Activated CD4-positive, alpha-beta T cell treated with anti-CD3 and anti-CD28 coated beads, Interleukin-2, amount 50 U/mL, for 1 hour (primary cell): ENCODE measurements at regions not wholly inside any gene's neighbourhood (a gene's known extent, or its start where the extent isn't known, plus 50 kb on each side); places are given as distances from the start of the nearest gene placed in this dataset.

Source experiments
- DNase-seq: peaks from one replicate; pipeline ENCODE4 v3.0.0-alpha.2; 2020

DNA sequence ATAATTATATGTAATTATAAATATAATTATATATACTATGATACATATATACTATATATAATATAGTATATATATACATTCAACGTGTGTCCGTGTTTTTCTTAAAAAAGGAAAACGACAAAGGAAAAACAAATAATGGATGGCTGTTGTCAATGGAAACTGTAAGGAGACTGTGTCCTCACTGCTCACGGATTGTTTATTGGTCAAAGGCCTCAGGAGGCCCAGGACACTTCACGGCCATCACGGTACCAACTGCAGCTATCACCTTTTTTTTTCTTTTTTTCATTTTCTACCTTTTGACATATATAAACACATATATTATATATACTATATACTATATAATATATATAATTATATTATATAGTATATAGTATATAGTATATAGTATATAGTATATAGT lies 113.4 kb downstream of the SPTSSA start:
- DNase-seq: no peak

DNA sequence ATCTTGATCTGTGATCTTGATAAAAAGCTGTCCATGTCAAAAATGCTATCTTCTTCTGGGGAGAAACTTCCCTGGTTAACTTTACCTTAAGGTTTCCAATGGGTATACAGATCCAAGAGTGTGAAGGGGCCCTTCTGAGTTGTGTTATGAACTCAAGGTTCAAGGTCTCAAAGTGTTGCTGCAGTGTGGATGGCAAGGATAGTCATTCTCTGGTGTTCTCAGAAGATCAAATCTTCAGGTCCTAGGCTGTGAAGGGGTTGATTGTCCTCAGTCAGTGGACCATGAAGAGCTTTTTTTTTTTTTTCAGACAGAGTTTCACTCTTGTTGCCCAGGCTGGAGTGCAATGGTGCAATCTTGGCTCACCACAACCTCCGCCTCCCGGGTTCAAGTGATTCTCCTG lies 114.4 kb downstream of the SPTSSA start:
- DNase-seq: no peak

DNA sequence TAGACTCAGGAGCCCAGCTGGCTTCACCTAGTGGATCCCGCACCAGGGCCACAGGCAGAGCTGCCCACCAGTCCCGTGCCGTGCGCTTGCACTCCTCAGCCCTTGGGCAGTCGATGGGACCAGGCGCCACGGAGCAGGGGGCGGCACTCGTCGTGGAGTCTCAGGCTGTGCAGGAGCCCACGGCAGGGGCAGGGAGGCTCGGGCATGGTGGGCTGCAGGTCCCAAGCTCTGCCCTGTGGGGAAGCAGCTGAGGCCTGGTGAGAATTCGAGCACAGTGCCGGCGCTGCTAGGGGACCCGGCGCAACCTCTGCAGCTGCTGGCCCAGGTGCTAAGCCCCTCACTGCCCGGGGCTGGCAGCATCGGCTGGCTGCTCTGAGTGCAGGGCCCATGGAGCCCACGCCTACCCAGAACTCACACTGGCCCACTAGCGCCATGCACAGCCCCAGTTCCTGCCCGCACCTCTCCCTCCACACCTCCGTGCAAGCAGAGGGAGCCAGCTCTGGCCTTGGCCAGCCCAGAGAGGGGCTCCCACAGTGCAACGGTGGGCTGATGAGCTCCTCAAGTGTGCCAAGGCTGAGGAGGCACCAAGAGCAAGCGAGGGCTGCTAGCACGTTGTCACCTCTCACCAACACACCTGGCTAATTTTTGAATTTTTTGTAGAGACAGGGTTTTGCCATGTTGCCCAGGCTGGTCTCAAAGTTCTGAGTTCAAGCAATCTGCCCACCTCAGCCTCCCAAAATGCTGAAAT lies 116.1 kb downstream of the SPTSSA start:
- DNase-seq: no peak

DNA sequence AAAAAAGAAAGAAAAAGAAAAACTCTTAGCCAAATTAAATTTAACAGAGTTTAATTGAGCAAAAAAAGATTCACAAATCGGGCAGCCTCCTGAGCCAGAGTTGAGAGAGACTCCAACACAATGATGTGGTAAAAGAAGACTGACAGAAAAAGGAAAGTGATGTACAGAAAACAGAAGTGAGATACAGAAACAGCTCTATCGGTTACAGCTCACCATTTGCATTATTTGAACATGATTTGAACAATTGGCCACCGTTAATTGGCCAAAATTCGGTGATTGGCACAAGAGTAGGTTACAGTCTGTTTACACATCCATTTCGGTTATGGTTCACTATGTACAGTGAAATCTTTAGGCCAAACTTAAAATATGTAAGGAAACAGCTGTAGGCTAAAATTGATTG lies 117.7 kb downstream of the SPTSSA start:
- DNase-seq: no peak

DNA sequence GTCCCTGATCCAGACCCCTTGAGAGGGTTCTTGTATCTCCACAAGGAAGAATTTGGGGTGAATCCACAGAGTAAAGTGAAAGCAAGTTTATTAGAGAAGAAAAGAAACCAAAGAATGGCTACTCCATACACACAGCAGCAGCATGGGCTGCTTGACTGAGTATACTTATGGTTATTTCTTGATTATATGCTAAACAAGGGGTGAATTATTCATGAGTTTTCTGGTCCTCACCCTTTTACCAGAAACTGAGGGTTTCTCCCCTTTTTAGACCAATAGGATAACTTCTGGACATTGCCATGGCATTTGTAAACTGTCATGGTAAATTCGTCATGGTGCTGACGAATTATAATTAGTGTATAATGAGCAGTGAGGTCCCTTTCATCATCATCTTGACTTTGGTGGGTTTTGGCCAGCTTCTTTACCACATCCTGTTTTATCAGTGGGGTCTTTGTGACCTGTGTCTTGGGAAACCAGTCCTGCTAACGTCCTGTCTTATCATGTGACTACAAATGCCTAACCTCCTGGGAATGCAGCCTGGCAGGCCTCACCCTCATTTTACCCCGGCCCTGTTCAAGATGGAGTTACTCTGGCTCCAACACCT lies 121.9 kb downstream of the SPTSSA start:
- no peak for DNase-seq

DNA sequence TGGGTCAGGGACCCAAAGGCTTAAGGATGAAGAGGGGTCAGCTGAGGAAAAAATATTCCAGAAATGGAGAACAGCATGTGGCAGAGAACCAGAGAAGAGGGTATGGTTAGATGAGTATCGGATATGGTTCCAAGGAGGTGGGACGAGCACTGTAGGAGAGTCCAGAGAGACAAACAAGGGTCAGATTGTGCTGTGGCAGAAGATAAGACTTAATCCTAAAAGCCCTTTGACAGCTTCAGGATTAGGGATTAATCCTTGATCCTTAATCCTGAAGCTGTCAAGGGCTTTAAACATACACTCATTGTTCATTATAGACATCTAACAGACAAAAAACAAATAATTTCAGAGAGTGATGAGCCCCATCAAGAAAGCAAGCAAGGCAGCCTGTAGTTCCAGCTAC lies 124.0 kb downstream of the SPTSSA start:
- no peak for DNase-seq

DNA sequence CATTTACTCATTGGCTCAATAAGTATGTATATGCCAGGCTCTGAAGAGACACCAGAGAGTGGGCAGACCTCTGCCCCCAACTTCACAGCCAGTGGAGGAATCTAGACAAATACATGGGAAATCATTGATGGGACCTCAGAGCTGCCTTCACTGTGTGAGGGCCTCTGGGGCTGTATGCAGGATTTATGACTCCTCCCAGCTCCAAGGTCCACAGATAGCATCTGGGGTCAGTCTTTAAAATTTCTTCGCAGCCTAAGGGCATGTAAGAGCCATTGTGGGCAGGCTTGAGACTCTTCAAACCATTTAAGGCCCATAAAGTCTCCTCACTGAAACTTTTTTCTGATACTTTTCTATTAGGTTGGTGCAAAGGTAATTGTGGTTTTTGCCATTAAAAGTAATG lies 125.5 kb downstream of the SPTSSA start:
- no peak for DNase-seq

DNA sequence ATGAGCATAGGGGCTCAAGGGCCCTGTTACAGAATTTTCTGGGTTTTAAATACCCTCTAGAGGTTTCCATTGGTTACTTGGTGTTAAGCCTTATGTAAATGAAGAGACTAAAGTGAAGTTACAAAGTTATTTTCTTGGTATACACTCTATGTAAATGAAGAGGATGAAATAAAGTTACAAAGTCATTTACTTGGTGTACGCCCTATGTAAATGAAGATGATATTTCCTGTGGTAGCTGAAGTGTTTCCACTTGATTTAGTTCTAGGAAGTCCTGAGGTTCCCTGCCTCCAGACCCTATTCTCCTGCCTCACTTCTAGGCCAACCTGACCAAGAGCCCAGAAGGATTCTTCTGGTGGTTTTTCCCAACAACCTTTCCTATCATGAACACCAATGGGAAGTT lies 126.1 kb downstream of the SPTSSA start:
- DNase-seq: no peak

DNA sequence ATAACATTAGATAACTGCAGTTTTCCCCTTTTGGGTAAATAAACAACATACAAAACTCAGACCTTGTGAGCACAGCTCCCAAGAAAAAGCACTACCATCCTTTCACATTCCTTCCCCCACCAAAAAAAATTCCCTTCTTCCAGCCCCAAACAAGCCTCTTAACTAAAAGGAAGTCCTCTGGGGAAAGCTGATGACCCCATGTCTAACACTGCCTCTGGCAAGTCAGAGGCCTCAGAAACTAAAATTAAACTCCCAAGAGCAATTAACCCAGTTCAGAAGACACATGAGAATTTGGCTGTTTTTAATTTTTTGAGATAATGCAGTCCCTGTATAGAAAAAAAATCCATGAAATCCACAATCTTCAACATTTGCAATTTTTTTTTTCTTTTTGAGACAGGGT lies 127.7 kb downstream of the SPTSSA start:
- DNase-seq: no peak

DNA sequence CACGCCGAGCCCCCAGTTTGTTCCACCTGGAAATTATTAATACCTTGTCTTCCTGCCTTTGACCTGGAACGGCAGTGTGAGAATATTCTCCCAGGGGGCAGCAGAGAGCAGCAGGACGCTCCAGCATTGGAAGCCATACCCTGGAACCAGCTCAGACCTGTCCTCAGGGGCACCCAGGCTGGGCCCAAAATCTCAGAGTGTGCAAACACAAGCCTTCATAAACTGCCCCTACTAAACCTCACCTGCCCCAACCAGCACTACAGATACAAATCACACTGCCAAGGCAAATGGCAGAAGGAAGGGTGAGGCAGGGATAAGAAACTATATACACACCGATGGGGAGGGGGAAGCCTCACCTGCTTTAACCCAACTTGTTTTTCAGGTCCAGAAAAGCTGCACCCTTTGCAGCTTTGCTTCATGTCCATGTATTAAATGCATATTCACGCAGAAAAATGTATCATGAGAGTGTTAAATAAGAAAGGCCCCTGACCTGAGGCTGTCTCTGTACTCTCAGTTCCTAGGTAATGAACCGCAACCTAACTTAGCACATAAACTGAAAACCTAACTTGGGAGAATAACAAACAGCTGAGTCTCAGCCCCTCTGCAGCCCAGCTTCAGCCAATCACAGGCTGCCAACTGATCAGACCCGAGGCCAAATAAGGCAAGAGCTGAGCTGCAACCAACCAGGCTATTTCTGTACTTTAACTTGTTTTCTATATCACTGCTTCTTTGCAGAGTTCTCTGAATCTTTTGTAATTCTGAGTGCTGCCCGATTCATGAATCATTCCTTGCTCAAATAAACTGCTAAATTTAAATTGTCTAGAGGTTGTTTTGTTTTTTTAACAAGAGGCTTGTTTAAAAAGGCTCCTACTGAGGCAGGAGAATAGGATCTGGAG lies 130.1 kb downstream of the SPTSSA start:
- peak; percentile 55 for DNase-seq

DNA sequence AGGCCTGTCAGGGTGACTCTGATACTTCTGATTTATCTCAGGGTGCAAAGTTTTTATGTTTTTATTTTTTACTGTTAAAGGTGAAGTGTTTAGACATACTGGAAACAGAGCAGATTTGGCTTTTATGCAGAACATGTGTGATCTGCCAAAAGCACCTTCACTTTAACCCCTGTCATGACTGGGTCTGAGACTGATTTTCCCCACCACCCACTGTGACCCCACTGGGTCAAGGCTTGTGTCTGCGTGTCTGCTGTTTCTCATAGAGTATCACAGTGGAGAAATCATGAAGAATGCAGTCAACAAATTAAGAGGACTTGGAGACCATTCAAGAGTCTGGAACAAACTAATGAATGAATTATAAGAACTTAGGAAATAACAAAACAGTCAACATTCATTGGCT lies 131.2 kb downstream of the SPTSSA start:
- no peak for DNase-seq

DNA sequence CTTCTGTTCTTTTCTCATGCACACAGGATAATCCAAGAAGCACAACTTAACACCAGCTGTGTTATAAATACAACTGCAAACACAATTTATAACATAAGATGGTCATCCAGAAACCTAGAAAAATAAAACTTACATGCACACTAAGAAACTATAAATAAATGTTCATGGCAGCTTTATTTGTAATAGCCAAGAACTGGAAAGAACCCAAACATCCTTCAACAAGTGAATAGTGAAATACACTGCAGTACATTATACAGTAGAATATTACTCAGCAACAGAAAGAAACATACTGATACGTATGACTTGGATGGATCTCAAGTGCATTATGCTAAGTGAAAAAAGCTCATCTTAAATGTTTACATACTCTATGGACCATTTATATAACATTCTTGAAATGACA lies 132.7 kb downstream of the SPTSSA start:
- DNase-seq: no peak

DNA sequence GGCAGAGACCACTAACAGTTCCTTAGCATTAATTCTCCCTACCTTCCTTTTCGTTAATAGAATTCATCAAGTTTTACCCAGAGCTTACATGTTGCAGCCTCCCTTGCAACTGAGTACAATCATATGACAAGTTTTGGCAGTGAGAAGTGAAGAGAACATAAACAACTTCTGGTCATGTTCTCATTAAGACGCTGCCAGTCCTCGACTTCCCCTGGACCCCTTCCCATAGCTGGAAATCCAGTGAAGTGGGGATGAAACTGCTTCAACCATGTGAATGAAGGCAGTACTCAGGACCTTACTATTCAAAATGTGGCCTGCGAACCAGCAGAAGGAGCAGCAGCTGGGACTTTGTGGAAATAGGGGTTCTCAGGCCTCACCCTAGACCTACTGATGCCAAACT lies 133.9 kb downstream of the SPTSSA start:
- no peak for DNase-seq

DNA sequence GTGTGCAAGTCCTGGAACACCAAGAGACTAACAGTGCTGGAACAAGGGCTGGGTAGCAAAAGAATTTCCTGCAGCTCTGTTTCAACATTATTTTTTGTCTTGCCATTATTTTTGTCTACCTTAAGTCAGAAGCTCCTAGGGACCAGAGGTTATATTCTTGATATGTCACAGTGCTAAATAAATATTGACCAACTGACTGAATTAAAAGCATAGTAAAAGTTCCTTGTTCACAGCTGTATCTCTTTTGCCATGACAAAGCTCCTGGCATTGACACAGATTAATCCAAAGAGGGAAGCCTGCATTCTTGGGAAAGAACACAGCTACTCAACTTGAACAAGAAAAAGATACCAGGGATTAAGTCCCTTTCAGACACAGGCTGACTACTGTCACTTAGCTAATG lies 136.5 kb downstream of the SPTSSA start:
- no peak for DNase-seq

DNA sequence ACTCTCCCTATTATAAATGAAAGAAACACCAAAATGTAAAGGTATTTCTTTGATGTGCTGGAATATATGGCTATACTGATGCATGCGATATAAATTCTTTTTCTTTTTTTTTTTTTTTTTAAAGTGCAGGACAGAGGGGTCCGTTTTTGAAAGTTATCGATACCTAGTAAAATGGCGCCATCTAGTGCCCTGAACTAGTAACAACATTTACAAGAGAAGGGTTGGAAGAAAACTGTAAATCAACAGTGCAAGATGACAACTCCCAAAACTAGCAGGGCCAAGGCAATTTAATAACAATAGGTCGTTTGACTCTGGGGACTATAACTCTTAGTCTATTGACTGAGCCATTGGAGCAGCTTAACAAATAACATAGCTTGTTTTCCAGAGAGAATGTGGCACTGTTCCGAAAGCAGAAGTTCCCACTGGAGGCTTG lies 137.7 kb downstream of the SPTSSA start:
- no peak for DNase-seq

DNA sequence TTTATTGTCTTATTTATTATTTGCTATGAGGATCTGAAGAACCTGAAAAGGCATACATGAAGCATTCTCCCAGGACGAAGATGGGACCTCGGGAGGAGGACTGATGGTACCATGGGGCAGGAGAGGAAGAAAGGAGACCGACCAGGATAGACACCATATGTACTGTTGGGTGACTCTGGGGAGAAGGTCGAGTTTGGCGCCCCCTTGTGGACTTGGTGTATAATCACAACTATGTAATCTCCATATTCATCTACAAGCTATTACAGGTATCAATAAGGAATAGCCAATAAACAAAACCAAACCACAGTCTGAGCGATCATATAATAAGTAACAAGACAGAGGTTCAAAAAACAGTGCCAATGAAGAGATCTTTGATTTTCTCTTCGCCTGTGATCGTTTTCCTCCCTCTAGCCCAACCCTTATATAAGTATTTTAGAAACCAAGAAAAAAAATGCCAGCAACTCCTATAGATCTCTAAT lies 139.1 kb downstream of the SPTSSA start:
- peak; percentile 70 for DNase-seq

DNA sequence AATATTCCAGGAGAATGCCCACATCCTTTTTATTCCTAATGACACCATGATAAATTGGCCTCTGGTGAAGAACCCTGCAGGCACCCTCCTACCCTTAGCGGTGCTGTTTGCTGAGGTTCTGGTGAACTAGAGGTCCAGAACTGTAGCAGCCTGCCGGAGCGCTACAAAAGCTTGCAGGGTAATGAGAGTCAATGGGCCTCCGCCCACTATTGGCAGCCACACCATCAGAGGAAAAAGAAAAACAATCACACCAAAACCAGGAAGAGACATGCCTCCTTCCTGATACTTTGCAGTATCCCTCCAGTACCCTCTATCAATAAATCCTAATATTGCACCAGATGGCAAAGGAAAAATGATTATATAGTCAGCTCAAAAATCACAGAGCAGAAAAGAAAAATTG lies 142.9 kb downstream of the SPTSSA start:
- DNase-seq: no peak

DNA sequence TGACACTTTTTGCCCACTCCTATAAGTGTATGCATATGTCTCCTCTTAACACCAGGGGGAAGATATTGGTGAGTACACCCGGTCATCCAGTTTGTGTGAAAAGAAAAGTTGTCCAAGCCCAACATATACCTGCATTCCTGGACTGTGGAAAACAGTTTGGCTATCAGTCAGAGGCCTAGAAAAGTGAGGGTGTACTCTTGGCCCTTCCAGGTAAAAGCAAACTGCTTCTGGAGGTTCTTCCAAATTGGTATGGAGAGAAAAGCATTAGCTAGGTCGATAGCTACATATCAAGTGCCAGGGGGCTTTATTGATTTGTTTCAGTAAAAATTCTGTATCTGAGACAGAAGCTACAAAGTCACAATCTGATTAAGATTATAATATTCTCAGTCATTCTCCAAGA lies 144.0 kb downstream of the SPTSSA start:
- no peak for DNase-seq

DNA sequence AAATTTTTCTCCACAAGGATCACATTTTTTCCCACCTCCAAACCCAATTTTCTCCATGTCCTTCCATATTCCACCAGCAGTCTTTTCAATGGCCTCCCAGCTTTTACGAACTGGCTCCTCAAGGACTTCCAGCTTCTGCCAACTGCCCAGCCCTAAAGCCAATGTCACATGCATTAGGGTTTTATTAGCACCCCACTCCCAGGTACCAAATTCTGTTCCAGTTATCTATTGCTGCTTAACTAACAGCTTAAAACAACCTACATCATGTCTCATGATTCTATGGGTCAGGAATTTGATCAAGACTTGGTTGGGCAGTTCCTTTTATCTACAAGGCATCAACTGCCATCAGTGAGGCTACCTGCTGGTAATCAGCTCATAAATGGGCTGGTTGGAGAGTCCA lies 151.3 kb downstream of the SPTSSA start:
- no peak for DNase-seq

DNA sequence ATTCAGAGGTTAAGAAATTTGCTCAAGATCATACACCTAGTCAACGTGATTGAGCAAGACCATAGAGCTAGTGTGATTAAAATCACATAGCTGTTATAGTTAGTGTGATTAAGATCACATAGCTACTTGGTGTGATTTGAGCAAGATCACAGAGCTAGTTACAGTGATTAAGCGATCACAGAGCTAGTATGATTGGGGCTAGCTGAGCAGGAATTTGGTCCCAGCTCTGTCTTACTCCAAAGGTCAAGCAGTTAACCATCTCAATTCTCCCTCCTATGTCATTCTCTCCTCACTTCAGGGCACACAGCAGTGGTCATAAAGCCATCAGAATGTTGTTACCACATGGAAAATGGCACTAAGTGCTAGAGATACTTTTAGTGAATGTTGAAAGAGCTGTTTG lies 158.2 kb downstream of the SPTSSA start:
- no peak for DNase-seq

DNA sequence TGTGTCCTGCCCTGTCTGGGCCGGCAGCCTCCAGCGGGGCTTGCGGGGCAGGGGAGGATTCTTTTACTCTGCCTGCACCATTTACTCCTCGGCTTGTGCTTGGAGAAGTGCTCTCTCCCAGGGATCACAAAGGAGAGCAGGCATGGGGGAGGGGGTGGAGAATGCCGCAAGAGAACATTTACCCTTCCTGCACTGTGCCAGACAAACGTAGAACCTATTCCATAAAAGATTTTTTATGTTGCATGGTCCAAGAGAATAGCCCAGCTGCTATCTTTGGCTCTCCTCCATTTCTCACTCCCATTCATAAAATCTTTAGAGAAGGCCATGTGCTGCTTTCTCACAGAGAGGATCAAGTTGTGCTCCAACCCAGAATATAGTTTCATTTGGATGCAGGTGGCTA lies 159.4 kb downstream of the SPTSSA start:
- DNase-seq: no peak

DNA sequence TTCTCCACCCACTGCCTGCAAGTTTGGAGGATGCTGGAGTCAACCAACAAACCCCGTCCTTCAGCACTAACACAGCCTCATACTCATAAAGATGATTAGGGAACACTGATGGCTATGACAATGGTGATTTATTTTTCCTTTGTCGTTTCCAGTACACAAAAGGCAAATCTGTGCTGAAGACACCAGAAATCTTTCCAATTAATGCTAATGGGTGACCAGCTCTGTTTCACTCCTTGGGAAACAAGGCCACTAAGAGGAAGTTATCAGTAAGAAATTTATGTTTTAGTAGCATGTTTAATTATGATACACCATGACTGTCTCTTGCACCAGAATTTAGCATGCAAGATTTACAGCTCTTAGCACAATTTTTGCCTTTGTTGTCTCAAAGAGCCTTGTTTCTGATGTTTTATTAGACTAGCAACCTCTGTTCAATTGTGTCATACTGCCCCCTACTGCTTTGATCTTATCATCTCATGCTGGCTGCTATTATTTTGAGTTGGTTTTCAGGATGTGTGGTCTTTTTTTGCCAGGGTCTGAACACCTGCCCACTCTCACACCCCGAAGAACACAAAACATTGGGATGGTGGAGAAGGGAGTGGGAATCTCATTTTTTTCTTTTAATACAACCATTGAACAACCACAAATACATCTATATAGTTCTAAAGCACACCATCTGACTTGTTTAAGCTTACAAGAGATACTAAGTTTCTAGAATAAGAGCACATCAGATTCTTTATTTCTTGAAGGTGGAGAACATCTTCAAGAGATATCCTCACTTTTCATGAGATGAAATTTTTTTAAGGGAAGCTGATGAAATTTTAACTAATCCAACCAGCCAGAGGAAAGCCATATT lies 160.9 kb downstream of the SPTSSA start:
- DNase-seq: no peak

DNA sequence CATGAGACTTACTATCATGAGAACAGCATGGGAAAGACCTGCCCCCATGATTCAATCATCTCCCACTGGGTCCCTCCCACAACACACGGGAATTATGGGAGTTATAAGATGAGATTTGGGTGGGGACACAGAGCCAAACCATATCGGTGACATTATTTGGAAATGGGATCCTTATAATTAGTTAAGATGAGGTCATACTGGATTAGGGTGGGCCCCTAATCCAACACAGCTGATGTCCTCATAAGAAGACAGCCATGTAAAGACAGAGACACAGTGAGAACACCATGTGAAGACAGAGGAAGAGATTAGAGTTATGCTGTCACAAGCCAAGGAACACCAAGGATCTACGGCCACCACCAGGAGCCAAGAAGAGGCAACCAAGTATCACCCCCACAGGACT lies 161.7 kb downstream of the SPTSSA start:
- no peak for DNase-seq
